NB4 (cell line): ENCODE measurements at regions not wholly inside any gene's neighbourhood (a gene's known extent, or its start where the extent isn't known, plus 50 kb on each side); places are given as distances from the start of the nearest gene placed in this dataset.

ENCODE experiments used
- CTCF ChIP-seq: IDR thresholded peaks from one replicate; pipeline ENCODE4 v1.5.1; 2012; ENCODE audit warnings: low read depth, low read length
- POLR2A ChIP-seq: IDR thresholded peaks from 2 replicates; pipeline ENCODE4 v1.6.1; 2011; ENCODE audit warnings: mild to moderate bottlenecking; ENCODE audit not compliant: insufficient read length; ENCODE audit errors: extremely low read depth

GRCh38 chr4:12912896-12913418 lies 571.2 kb downstream of the RAB28 start:
- TF ChIP-seq CTCF, result no peak
- no peak for TF ChIP-seq POLR2A
